ENCODE measurements at regions not wholly inside any gene's neighbourhood (a gene's known extent, or its start where the extent isn't known, plus 50 kb on each side); places are given as distances from the start of the nearest gene placed in this dataset.

GRCh38 chr2:187037310-187037709, 188.3 kb upstream of the ZSWIM2 start:
- no peak for TF ChIP-seq CTCF (IDR thresholded peaks at IDR 0.05)
- TF ChIP-seq POLR2A (IDR thresholded peaks at IDR 0.05), result no peak
